NCI-H774 (cell line): ENCODE measurements at regions not wholly inside any gene's neighbourhood (a gene's known extent, or its start where the extent isn't known, plus 50 kb on each side); places are given as distances from the start of the nearest gene placed in this dataset.

ENCODE experiments used
- DNase-seq: peaks from one replicate; lab custom pipeline; 2025; lab: John Stamatoyannopoulos, UW

- DNase-seq = no peak
Observed at GRCh38 chr4:188552741-188553275, 413.6 kb downstream of the TRIML1 start.

DNA sequence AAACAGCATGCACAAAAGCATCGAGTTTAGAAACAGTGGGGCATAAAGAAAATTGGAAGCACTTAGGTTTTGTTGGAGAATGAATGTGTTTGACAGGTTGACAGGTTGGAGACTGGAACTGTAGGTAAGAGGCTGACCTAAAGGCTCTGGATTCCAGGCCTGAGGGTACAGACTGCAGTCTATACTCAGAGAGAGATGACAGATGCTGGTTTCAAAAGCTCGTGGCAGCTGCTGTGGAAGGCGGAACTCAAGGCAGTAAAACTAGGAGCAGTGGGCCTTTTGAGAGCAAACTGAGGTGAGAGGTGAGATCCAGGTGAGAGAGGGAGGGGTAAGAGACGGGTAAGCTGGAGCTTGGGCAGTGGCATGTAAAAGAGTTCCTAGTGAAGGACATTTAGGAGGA lies 415.2 kb downstream of the TRIML1 start:
- no peak for DNase-seq

DNA sequence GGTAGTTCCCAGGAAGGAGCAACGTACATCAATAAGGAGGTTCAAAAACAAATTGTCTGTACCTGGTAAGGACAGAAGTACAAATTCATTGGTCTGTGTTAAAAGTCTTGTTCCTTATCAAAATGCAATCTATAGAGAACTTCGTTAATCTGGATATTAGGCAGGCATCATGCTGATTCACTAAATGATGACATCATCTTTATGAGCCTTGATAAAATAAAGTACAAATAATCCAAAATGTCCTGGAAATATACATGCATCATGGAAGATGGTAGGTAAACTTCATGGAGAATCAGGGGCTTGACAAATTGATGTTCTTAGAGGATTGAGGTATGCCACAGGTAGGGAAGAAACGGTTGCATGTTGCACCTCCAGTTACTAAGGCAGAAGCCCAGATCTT lies 433.9 kb downstream of the TRIML1 start:
- DNase-seq = no peak

DNA sequence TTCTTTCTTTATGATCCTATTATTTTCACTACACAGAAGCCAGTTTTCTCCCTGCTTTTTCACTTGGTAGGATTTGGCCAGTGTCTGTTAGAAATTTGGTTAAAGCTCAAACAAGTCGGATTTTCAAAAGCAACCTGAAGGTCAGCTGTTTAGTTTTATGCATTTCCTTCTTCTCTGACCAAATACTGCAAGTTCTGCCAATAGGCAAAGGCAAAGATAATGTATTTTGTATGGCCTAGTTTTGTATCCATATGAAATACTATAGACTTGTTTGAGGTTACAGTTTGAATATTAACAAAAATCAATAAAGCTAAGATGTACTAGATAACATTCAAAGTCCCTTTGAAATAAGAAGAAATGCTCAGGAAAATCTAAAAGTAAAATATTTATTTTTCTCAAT lies 439.4 kb downstream of the TRIML1 start:
- no peak for DNase-seq

GRCh38 chr4:188596021-188596420 lies 456.8 kb downstream of the TRIML1 start:
- no peak for DNase-seq

DNA sequence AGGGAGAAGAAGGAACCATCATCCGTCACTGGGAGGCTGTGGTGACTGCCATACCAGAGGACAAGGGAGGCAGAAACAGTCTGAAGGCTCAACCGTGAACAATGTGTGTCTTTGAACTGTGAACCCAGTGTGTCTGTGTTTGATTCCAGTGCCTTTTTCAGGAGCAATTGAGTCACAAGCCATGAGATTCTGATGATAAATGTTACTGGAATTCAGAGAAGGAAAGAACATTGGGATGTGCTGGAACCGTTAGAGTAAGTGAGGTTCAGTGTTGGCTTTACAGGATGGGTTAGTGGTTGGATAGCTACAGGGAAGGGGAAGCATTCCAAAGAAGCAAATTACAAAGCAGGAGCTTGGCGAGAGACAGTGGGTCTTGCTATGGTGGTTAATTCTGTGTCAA lies 464.4 kb downstream of the TRIML1 start:
- DNase-seq = no peak

- no peak for DNase-seq
Observed at GRCh38 chr4:188606635-188607034, 467.4 kb downstream of the TRIML1 start.

DNA sequence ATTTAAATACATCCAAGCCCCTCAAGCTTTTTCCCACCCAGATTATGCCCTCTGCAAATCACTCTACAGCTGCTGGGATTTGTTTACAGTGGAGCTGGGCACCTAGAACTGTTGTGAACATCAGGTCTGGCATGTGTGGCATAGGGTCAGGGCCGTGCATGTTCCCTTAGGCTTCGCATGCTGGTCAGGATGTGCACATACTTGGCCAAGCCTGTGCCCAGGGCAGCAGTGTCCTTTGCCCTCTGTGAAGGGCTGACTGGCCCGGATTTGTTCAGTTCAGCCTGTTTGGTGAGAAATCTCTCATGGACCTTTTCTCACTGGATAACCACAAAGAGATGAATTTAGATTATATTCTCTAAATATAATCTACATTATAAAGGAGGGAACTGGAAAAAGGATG lies 471.9 kb downstream of the TRIML1 start:
- no peak for DNase-seq

DNA sequence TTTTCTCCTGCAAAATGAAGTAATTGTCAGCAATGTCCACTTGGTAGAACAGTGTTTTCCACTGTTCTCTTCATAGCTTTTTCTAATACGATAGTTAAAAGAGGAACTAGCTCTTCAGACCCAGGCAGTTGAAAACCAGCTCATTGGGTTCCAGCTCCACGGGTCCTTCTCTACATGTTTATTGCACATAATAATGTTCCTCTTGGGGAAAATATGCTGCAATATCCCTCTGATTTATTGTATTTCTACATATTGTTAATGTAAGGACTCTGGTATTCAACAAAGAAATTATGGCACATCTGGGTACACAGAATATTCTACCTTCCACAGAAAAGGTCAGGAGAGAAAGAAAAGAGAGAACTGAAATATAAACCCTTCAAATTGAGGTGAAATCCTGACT lies 473.4 kb downstream of the TRIML1 start:
- DNase-seq = no peak

DNA sequence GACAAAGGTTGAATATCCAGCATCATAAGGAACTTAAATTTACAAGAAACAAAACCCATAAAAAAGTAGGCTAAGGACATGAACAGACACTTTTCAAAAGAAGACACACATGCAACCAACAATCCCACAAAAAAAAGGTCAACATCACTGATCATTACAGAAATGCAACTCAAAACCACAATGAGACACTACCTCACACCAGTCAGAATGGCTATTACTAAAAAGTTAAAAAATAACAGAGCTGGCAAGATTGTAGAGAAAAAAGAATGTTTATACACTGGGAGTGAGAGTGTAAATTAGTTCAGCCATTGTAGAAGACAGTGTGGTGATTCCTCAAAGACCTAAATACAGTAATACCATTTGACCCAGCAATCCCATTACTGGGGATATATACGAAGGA lies 474.7 kb downstream of the TRIML1 start:
- no peak for DNase-seq

DNA sequence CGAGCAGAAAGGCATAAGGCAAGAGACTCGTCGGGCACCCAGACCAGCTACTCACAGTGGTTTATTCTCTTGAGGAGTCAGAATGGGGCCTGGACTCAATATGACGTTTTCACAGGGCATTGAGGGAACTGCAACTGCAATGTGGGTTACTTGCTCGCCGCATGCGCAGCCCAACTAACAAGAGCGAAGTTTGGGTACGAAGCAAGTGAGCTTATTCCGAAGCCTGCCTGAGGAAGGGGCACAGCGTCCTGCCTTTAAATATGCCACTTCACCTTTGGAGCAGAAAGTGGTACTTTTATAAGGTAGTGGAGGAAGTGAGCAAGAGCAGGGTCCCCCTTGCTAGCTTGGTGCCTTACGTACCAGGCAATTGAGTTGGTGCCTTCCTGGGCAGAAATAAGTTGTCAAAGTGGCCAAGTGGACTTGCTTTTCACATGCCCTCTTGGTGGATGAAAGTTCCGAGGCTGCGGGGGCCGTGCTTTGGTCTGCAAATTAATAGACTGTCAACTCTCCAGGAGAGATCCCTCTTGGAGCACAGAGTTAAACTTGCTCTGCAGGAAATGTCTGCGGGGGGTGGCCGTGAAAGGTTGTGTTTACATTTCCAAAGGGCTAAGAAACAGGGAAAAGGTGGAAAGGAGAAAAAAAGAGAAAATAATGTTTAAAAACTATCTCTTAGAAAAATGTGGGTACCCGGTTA lies 480.4 kb downstream of the TRIML1 start:
- DNase-seq = no peak

GRCh38 chr4:188620608-188621007 lies 481.4 kb downstream of the TRIML1 start:
- no peak for DNase-seq

GRCh38 chr4:188623314-188623854 lies 484.1 kb downstream of the TRIML1 start:
- no peak for DNase-seq

- DNase-seq = no peak
Observed at GRCh38 chr4:188624370-188624769, 485.1 kb downstream of the TRIML1 start.

- no peak for DNase-seq
Observed at GRCh38 chr4:188627892-188628291, 488.7 kb downstream of the TRIML1 start.

- DNase-seq = no peak
Observed at GRCh38 chr4:188639479-188640100, 500.3 kb downstream of the TRIML1 start.

DNA sequence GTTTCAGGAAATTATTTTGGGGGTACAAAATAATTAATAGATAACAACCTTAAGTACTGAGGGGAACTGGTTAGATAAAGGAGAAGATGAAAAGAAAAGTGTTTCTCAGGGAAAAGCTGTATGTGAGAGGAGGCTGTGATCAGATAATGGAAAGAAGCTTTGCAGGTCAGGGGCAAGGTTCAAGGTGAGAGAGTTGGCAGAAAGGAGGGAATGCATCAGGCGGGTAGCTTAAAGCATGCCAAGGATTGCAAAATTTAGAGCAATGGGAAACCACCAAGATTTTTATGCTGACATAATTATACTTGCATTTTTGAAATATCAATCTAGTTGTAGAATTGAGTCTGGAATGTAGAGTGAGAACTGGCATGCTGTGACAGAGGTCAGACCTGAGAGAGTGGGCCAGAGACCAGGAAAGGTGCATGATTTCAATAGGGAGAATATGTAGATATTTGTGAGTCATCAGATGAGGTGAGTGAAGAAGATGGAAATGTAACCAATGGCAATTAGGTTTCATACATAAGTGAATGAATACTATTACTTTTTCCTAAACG lies 508.7 kb downstream of the TRIML1 start:
- no peak for DNase-seq

GRCh38 chr4:188649635-188650034 lies 510.4 kb downstream of the TRIML1 start:
- no peak for DNase-seq

DNA sequence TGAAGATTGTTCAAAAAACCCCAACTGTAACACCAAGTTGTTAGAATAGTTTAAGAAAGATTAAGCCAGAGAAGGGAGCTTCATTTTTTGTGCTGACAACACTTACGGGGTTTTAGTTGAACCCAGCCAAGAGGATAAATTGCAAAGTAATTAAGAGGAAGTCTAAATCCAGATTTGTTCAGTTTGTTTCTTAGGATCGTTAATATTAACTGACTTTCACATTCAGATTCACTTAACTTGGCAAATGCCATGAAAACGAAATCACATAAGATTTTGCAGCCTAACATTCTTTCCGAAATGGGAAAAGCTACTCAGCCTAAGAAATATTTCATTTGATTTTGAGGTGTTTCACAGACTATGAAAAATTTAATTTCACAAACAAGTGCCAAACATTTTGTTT lies 511.3 kb downstream of the TRIML1 start:
- no peak for DNase-seq

GRCh38 chr4:188657365-188657764 lies 518.1 kb downstream of the TRIML1 start:
- DNase-seq = no peak

DNA sequence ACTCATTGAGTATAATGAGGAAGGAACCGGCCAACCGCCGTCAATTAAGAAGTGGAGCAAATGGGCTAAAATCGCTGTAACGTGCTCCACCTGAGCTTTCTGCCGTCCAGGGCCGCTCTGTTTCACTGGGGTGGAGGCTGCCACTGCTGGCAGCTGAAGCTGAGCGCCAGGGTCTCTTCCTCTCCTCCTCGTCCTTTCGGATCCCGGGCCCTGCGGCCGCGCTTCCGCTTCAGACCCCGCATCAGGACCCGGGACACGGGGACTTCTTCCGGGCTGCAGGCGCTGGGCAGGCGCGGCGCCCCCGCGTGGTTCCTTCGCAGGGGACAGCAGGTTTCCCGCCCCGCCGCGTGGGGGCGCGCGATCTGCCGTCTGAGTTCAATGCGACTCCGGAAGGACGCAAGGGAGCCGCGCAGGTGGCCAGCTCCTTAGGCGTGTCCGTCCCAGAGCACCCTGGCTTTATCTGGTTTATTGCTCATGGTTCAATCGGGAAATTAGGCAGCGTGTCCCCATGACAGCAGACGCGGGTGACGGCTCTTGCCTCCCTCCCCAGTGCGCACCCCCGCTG lies 519.8 kb downstream of the TRIML1 start:
- no peak for DNase-seq

DNA sequence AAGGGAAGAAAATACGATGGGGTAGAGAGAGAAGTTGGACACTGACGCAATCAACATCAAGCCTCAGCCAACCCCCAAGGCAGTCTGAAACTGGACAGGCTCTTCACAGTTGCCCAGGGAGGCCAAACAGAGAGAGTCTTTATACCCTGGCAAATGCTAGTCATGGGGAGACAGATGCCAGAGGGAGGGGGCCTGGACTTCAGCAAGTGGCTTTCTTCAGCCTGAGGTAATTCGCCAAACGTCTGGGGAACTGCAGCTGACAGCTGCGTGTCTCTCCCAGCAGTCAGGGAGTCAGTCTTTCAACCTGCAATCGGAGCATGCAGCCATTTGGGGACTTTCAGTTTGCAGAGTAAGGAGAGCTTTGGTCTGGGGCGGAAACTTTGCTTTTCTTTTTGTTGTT lies 521.6 kb downstream of the TRIML1 start:
- no peak for DNase-seq

DNA sequence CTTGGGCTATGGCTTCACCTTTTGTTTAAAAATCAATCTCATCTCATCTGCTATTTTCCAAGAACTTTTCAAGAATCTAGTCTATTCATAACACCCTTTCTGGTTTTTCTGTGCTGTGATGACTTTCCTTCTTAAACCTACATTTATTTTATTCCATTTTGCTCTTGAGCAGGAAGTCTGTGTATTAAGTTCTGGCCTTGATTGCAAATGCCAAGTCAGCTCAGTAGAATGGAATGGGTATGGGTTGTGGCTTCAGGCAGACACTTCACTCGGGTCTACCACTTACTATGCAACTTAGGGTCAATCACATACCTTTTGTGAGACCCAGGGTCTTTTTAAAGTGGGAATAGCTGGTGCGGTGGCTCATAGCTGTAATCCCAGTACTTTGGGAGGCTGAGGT lies 522.3 kb downstream of the TRIML1 start:
- no peak for DNase-seq
